DOHH2 (cell line): ENCODE measurements at regions not wholly inside any gene's neighbourhood (a gene's known extent, or its start where the extent isn't known, plus 50 kb on each side); places are given as distances from the start of the nearest gene placed in this dataset.

ENCODE experiments used
- CTCF ChIP-seq: fragments of 200-600 bp; sonication (generic); IDR thresholded peaks from one replicate; pipeline ENCODE4 v1.5.1; 2014; ENCODE audit warnings: antibody characterized with exemption, mild to moderate bottlenecking, low read depth, low read length; ENCODE audit not compliant: poor library complexity, severe bottlenecking
- EZH2phosphoT487 ChIP-seq: fragments of 200-600 bp; sonication (generic); IDR thresholded peaks from 2 replicates; pipeline ENCODE4 v1.6.1; 2017; ENCODE audit warnings: borderline replicate concordance, mild to moderate bottlenecking, antibody characterized with exemption, low read length, moderate library complexity, mixed read lengths

- no peak for TF ChIP-seq CTCF
- no peak for TF ChIP-seq EZH2phosphoT487
These were observed 124.5 kb upstream of the PPP1R2C start for GRCh38 chrX:42902513-42902912.
